MCF 10A (cell line): ENCODE measurements at regions not wholly inside any gene's neighbourhood (a gene's known extent, or its start where the extent isn't known, plus 50 kb on each side); places are given as distances from the start of the nearest gene placed in this dataset.
A peak's percentile ranks its signal among the peaks of the same experiment; 100 is the strongest.

Source experiments
- BruUV-seq: library from RNA; stranded (reverse); fragments of 400-500 nt; replicated peaks from 2 replicates; lab custom pipeline; 2021; lab: Mats Ljungman, UMichigan
- CTCF ChIA-PET: fragments of 300-600 bp; sonication (Branson Sonifier 250); formaldehyde crosslinking; extraction: SDS; loops from one replicate; lab custom pipeline; 2021; ENCODE audit warnings: antibody characterized with exemption, inconsistent platforms; lab: Yijun Ruan, JAX
- POLR2A ChIA-PET: fragments of 300-600, 350-650 bp; sonication (Branson Sonifier 250); formaldehyde crosslinking; extraction: SDS; loops from one replicate; lab custom pipeline; 2020; ENCODE audit warnings: antibody characterized with exemption, inconsistent platforms; lab: Yijun Ruan, JAX
- DNase-seq: peaks from one replicate; pipeline ENCODE4 v3.0.0-alpha.2; 2018; ENCODE audit not compliant: unreplicated experiment
- H3K27ac Mint-ChIP-seq: one replicate; pipeline ENCODE4 v1.8.0; 2022; ENCODE audit warnings: mild to moderate bottlenecking, low read depth, mixed read lengths; ENCODE audit not compliant: unreplicated experiment
- H3K27me3 Mint-ChIP-seq: one replicate; pipeline ENCODE4 v1.8.0; 2022; ENCODE audit warnings: mixed read lengths; ENCODE audit not compliant: insufficient read depth, unreplicated experiment
- H3K36me3 Mint-ChIP-seq: one replicate; pipeline ENCODE4 v1.8.0; 2022; ENCODE audit warnings: mild to moderate bottlenecking, moderate library complexity, mixed read lengths; ENCODE audit not compliant: insufficient read depth, unreplicated experiment
- H3K4me1 Mint-ChIP-seq: one replicate; pipeline ENCODE4 v1.8.0; 2022; ENCODE audit warnings: mixed read lengths; ENCODE audit not compliant: insufficient read depth, unreplicated experiment
- H3K4me3 Mint-ChIP-seq: one replicate; pipeline ENCODE4 v1.8.0; 2022; ENCODE audit warnings: mild to moderate bottlenecking, moderate library complexity, mixed read lengths; ENCODE audit not compliant: unreplicated experiment
- H3K9me3 Mint-ChIP-seq: one replicate; pipeline ENCODE4 v1.8.0; 2022; ENCODE audit warnings: mixed read lengths; ENCODE audit not compliant: unreplicated experiment
- CTCF ChIP-seq: fragments of 200-600 bp; IDR thresholded peaks from one replicate; pipeline ENCODE4 v1.8.0; 2022; ENCODE audit warnings: antibody characterized with exemption, mild to moderate bottlenecking; ENCODE audit not compliant: unreplicated experiment
- intact Hi-C: fragments of 100-400 bp; cut with micrococcal nuclease; formaldehyde crosslinking; loops from 2 replicates; pipeline ENCODE4 v1.14.1; 2022

GRCh38 chr7:148950806-148951205, 66.7 kb upstream of the EZH2 start:
- Mint-ChIP-seq H3K9me3 (no peaks in the 10 kb centered on the region), H3K27me3 (no peaks in the 10 kb centered on the region), H3K4me1 (no peaks in the 10 kb centered on the region), H3K36me3 (no peaks in the 10 kb centered on the region), H3K27ac (no peak overlapping the region), H3K4me3 (no peak overlapping the region)
- DNase-seq = no peak
- TF ChIP-seq CTCF = no peak
- ChIA-PET CTCF (interaction anchor here (0.6 to 1.4 kb wide), 2 partner anchors 12 to 24 kb away, joined by 3 to 4 read pairs; no protein-coding TSS in a partner anchor), POLR2A (interaction anchor here (1.5 kb wide), 1 partner anchor 9 kb away, joined by 3 read pairs; no protein-coding TSS in a partner anchor)
- intact Hi-C loops = no loop called here
- BruUV-seq = no TSS peak

- intact Hi-C loops = no loop called here
- no peaks in the 10 kb centered on the region for H3K4me1 Mint-ChIP-seq
- POLR2A ChIA-PET = interaction anchor here (0.8 kb wide), 1 partner anchor 153 kb away, joined by 3 read pairs; no protein-coding TSS in a partner anchor
Measured at GRCh38 chr7:148944935-148945934, 61.1 kb upstream of the EZH2 start.

GRCh38 chr7:148941598-148942275, 57.6 kb upstream of the EZH2 start:
- Mint-ChIP-seq H3K36me3 (no peaks in the 10 kb centered on the region), H3K4me3 (peak overlapping the region; percentile 93), H3K27ac (peak overlapping the region; percentile 98), H3K9me3 (no peaks in the 10 kb centered on the region), H3K4me1 (peaks cover 6% of the 10 kb centered on the region), H3K27me3 (no peaks in the 10 kb centered on the region)
- TSS peak; percentile 70 for BruUV-seq
- POLR2A ChIA-PET = interaction anchor here (0.5 to 2.4 kb wide), 46 partner anchors 8 to 586 kb away, joined by 3 to 50 read pairs (median 4); partner anchors contain the start of genes CUL1, EZH2 and ZNF425
- peak; percentile 37 for TF ChIP-seq CTCF
- intact Hi-C loops = loop anchor here (1.0 to 2.0 kb wide), 5 partner anchors 21 to 437 kb away; partner anchors contain the start of genes CUL1 and EZH2
- DNase-seq = peak; percentile 89
- CTCF ChIA-PET = interaction anchor here (0.6 to 2.3 kb wide), 29 partner anchors 8 to 624 kb away, joined by 3 to 18 read pairs (median 4); partner anchors contain the start of gene EZH2

More at GRCh38 chr7:148944935-148945934, 61.1 kb upstream of the EZH2 start:
- CTCF ChIA-PET = interaction anchor here (0.6 to 1.0 kb wide), 2 partner anchors 18 to 370 kb away, joined by 3 to 4 read pairs; no protein-coding TSS in a partner anchor
- H3K36me3 Mint-ChIP-seq = no peaks in the 10 kb centered on the region
- H3K9me3 Mint-ChIP-seq = no peaks in the 10 kb centered on the region
- no peaks in the 10 kb centered on the region for H3K27me3 Mint-ChIP-seq
- no peak for TF ChIP-seq CTCF
- DNase-seq = peak; percentile 61
- no TSS peak for BruUV-seq
- H3K4me3 Mint-ChIP-seq = no peak overlapping the region
- H3K27ac Mint-ChIP-seq = no peak overlapping the region
